ENCODE measurements at regions not wholly inside any gene's neighbourhood (a gene's known extent, or its start where the extent isn't known, plus 50 kb on each side); places are given as distances from the start of the nearest gene placed in this dataset.
"Not testable (repeated sequence)": the region's sequence is repeated elsewhere in the genome, so short reads cannot be mapped to it uniquely, and the experiment has no call there.

DNA sequence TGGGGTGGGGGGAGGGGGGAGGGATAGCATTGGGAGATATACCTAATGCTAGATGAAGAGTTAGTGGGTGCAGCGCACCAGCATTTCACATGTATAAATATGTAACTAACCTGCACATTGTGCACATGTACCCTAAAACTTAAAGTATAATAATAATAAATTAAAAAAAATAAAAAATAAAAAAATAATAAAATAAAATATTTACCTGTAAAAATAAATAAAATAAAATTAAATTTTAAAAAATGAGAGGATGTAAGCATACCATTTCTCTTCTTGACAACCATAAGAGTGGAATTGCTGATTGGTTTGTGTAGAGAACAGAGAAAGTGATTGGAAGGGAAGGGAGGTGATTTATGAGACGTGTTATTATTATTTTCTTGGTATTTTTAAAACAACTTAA, 609.5 kb upstream of the CYLC2 start:
- DNase-seq (ENCODE audit: low read depth in 2 of 2), result not testable (repeated sequence)

DNA sequence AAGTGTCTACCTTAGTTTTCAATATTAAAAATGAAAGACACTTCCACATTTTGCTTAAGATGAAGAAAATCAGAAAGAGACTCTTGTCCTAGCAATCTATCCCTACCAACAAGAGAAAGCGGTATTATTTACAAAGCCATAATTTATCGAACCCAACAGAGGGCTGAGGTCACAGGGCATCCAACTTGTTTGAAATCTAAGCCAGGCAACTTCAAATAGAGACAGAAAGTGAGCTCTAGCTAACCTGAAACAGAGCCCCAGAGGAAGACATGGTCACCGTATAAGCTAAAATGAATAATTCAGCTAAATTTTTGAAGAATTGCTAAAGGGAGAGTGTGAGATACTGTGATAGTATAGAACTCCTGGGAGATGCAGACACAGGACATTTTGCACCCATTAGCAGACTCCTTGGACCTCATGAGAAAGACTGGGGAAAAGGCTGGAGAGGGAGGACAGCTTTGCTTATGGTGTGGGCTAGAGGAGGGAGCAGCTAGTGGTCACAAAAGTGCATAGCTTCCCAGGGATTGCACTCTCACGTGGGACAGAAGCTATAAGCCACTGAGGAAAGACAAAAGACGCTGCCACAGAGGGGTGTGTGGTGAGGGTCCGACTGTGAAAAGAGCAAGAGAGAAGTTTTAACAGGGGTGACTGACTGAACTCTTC, 624.2 kb upstream of the GRIN3A start:
- DNase-seq (ENCODE audit: low read depth in 2 of 2), result no peak

DNA sequence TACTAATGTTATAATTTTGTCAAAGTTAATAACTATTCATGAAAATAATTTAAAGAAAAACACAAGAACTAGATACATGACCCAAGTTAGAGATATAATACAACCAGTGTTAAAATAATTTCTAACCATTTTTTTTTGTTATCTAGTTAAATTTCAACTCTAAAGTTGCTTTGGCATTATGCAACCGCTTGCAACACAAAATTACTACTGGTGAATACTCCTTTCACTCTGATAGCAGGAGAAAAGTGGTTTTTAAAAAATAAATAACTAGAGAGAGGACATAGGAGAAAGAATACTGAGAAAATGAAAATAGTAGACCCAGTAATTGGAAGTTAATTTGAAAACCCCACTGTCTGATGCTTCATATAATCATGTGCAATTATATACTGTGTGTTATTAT, 622.4 kb upstream of the GRIN3A start:
- no peak for DNase-seq (ENCODE audit: low read depth in 2 of 2)

DNA sequence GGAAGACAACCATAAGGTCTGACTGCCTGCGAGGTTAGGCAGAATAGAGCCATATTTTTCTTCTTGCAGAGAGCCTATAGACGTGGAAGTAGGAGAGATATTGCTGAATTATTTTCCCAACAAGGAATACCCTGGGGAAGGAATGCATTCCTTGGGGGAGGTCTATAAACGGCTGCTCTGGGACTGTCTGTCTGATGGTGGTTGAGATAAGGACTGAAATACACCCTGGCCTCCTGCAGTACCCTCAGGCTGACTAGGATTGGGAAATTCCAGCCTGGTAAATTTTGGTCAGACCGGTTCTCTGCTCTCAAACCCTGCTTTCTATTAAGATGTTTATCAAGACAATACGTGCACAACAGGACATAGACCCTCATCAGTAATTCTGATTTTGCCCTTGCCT, 617.5 kb upstream of the GRIN3A start:
- no peak for DNase-seq (ENCODE audit: low read depth in 2 of 2)

DNA sequence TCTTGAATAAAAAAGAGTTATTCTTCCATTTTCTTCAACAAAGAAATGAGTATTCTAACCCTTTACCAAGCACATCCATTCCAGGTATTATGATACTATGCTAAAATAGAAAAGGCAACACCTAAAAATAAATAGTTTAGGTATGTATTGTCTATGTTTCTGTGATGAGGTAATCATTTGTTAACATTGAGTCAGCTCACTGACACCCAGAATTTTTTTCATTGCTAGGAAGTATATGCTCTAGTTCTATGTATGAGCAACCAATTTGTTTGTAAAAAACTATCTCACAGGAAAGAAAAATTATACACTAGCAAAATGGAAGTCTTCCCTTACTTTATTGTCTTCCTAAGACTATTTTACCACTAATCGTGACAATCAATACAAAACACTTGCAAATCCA, 615.6 kb upstream of the GRIN3A start:
- no peak for DNase-seq (ENCODE audit: low read depth in 2 of 2)

DNA sequence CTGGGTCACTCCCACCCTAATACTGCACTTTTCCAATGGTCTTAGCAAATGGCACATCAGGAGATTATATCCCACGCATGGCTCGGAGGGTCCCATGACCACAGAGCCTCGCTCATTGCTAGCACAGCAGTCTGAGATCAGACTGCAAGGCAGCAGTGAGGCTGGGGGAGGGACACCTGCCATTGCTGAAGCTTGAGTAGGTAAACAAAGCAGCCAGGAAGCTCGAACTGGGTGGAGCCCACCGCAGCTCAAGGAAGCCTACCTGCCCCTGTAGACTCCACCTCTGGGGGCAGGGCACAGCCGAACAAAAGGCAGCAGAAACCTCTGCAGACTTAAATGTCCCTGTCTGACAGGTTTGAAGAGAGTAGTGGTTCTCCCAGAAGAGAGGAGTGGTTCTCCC, 599.0 kb upstream of the GRIN3A start:
- DNase-seq (ENCODE audit: low read depth in 2 of 2), result not testable (repeated sequence)

DNA sequence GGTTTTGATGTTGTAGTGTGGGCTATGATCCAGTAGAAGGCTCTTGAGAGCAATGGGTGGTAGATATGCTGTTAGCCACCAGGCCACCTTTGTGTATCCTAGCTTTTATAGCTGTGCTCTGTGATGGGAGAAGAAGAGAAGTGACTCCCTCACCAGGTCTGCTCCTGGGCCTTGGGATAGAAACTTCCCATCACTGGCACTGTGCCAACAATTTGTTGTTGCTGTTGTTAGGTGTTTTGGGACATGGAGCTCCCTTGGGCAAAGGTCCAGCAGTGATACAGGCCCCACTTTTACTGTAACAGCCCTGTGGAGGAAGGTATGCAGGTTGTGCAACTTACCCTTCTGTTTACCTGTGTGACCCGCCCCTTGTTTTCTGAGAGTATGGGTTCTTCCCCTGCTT, 570.9 kb upstream of the GRIN3A start:
- DNase-seq (ENCODE audit: low read depth in 2 of 2), result no peak

DNA sequence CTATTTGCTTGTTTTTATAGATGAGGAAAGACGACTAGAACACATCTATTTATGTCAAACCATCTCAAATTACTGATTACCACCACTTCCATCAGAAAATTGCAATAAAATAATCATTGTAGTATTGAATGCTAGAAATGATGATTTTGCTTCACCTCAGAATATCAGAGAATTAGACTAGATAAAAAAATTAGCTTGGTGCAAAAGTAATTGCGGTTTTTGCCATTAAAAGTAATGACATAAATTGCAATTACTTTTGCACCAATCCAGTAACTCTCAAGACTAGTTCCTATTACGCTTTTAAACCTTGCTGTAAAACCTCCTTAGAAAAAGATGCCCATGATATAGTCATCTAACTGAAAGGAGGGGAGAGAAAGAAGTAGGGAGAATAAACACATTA, 556.7 kb upstream of the GRIN3A start:
- DNase-seq (ENCODE audit: low read depth in 2 of 2), result no peak

DNA sequence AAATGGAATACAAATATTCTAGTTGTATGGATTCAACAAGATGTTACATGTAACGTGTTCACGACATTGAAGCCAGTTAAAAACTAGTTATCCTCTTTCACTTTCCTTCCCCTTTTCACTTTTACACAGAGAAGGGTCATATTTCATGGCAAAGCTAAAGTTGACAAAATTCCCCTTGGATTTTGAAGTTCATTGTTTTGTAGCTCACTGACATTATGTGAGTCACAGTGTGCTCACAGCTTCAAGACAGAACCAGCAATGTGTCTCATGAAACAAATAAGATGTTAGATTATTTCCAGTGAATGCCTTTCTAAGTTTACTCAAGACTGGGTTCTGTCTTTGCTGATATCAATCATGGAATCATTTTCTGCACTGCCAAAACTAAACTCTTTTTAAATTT, 535.5 kb upstream of the GRIN3A start:
- DNase-seq (ENCODE audit: low read depth in 2 of 2), result no peak

DNA sequence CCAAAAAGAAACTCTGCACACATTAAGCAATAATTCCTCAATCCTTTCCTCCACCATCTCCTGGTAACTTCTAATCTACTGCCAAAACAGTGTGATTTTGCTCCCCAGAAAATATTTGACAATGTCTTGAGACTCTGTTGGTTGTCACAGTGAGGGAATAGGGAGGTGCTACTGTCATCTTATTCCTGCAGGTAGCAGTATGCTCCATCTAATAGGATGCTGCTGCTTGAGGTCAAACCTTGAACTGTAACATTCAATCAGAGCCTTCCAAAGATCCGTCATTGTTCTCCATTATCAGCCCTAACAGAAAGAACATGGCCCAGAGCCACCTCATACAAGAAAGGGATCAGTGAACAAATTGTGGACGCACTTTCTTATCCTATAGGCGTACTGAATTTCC, 514.7 kb upstream of the GRIN3A start:
- DNase-seq (ENCODE audit: low read depth in 2 of 2), result no peak

DNA sequence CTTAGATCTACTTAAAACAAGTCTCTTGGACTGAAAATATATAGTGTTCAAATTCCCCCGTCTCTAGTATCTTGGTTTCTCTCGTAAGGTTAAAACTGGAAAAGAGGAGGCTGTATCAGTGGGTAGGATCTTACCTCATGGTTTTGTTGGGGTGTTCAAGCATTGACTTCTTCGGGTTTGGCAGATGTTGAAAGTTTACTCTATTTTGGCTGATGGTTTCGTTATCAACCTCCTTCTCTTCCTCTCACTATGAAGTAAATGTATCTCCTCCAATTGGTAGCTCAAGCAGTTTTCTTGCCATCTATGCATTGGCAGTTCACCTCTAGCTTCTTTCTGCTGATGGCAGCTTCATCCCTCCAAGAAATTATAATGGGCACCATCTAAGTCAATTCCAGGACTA, 506.5 kb upstream of the GRIN3A start:
- DNase-seq (ENCODE audit: low read depth in 2 of 2), result no peak

DNA sequence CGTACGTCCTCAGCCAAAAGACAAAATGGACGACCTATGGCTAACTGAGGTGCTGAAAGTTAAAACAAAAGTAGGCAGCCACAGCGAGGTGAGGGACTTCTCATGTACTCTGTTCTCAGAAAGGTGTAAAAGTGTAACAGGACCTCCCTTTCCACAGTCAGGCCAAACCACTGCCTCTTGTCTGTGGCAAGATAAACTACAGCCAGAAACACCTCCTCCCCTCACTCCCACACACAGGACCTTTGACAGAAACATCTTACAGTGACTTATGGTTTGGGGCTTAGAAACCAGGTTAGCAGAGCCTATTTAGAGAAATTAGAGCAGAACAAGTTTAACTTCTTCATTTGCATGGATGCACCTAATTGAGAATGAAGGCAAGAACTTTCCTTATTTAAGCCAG, 499.1 kb upstream of the GRIN3A start:
- no peak for DNase-seq (ENCODE audit: low read depth in 2 of 2)

DNA sequence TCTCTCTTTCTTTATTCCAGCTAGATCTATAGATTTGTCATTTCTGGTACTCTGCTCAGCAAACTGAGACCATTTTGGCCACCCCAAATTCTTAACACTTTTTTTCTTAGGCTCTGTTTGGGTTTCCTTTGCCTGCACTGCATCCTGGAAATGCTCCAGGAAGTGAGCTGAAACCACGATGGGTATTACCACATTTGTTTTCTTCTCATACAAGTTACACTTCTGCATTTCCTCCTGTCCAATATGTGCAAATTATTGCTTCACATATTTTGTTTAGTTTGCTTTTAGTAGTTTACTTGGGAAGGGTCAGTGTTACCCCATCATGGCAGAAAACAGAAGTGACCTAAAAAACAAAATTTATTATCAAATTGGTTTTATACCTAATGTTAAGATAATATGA, 498.6 kb upstream of the GRIN3A start:
- DNase-seq (ENCODE audit: low read depth in 2 of 2), result no peak

DNA sequence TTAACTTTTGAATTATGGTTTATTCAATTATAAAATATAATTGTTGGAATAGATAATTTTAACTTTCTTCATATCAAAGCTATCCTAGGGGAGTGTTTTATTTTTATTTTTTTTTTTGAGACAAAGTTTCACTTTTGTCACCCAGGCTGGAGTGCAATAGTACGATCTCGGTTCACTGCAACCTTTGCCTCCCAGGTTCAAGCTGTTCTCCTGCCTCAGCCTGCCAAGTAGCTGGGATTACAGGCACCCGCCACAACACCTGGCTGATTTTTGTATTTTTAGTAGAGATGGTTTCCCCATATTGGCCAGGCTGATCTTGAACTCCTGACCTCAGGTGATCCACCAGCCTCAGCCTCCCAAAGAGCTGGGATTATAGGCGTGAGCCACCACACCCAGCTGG, 489.0 kb upstream of the GRIN3A start:
- DNase-seq (ENCODE audit: low read depth in 2 of 2), result not testable (repeated sequence)

DNA sequence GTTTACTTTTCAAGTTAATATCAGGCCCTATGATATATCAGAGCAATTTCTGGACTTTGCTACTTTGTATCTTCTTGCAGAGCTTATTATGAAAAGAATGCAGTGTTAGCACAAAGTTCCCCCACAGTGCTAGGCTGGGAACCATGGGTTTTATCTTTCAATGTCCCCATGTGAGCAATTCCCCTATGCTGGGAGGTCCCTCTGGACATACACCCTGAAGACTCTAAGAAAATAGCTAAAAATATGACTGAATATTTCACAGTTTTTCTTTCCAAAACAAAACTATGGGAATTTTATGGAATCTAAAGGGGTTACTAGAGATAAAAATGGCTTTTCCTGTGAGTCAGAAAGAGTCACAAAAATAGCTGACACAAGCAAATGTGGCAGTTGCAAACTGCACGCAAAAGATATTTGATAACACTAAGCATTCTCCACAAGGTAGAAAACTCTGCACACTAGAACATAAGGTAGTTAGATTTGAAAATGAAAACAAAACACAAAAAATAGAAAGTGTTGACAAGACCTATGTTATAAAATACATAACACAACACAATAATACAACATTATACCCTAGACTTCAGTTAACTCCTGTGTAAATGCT, 487.5 kb upstream of the GRIN3A start:
- no peak for DNase-seq (ENCODE audit: low read depth in 2 of 2)

DNA sequence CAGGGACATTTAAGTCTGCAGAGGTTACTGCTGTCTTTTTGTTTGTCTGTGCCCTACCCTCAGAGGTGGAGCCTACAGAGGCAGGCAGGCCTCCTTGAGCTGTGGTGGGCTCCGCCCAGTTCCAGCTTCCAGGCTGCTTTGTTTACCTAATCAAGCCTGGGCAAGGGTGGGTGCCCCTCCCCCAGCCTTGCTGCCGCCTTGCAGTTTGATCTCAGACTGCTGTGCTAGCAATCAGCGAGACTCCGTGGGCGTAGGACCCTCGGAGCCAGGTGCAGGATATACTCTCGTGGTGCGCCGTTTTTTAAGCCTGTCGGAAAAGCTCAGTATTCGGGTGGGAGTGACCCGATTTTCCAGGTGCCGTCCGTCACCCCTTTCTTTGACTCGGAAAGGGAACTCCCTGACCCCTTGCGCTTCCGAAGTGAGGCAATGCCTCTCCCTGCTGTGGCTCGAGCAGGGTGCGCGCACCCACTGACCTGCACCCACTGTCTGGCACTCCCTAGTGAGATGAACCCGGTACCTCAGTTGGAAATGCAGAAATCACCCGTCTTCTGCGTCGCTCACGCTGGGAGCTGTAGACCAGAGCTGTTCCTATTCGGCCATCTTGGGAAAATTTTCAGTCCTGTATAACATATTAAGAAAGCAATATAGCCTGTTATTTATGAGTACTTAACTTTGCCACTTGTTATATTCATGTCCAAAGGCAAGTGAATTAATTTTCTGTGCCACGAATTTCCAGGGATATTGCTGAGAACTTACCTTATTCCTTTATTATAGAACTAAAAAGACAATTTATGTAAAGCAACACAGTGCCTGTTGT, 485.1 kb upstream of the GRIN3A start:
- DNase-seq (ENCODE audit: low read depth in 2 of 2), result not testable (repeated sequence)

DNA sequence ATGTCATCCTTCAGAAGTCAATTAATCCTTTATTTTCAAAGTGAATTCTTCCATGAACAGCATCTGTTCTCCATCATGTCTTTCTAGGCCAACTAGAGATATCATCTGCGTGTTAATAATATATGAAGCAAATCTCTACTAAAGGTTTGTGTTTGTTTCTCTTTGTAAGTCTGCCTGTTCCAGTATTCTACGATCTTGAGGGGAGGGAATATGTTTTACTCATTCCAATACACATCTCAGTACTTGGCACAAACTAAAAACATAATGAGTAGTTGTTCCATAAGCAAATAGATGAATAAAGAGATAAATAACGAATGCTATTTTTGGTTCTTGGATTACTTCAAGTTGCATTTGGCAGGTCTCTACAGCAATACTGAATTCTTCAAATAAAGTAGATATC, 470.7 kb upstream of the GRIN3A start:
- no peak for DNase-seq (ENCODE audit: low read depth in 2 of 2)

DNA sequence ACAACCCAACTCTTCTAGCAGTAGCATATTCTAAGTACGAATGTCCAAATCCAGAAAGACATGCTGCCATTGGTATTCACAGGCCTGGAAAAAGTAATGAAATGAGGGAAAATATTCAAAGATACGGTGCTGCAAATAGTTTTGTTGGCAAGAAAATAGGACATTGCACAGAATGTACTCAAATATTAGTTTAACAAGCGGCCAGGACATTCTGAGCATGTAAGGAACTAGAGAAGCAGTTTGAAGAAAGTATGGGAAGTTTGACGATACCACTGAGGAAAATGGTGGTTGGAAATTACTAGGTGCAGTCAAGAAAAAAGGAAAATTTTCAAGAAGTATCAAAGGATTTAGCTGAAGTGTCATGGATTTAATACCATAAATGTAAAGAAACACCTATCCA, 468.0 kb upstream of the GRIN3A start:
- DNase-seq (ENCODE audit: low read depth in 2 of 2), result no peak

DNA sequence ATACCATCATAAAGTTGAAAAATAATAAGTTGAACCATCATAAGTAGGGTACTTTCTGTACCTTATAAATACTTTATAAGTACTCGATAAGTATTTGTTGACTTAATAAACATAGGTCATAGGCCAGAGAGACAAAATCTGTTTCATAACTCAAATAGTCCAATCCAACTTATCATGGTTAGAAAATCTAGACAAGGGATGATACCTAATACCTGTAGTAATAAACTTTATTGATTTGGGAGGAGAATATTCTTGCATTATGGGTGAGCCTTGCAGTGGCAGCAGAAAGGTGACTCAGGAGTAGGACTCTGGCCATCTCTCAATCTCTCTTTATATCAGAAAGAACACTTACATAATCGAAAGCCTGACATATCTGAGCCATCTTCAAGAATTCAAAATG, 466.8 kb upstream of the GRIN3A start:
- no peak for DNase-seq (ENCODE audit: low read depth in 2 of 2)

DNA sequence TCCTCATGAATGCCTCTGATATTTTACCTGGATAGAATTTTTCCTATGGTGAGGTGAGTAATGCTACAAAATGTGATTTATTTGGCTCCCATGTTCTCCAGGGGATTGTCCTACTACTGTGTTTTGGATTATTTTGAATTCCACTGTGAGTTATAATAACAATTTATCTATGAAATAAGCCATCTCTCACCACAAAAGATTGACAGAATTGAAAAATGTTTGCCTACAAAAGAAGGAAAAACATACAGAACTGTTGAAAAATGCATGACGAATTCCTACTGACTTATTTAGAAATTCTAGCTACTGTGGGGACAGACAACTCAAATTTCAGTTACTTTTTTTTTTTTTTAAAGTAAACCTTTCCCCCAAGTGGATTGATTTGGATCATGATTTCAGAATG, 463.7 kb upstream of the GRIN3A start:
- DNase-seq (ENCODE audit: low read depth in 2 of 2), result no peak

DNA sequence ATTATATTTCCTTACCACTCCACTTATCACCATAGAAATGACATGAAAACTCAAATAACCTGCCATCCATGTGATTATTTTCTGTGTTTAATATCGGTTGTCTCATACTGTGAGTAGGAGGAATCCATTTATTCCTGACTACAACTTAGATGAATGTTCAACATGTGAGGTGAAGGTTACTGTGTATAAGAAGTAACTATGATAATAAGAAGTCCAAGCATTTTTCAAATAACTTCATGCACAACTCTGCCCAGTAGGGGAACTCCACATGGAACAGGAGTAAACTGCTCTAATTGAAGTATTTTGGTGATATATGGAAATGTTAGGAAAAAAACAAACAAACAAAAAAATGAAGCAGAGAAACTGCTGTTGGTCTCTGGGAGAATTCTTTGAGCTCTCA, 447.5 kb upstream of the GRIN3A start:
- DNase-seq (ENCODE audit: low read depth in 2 of 2), result no peak

DNA sequence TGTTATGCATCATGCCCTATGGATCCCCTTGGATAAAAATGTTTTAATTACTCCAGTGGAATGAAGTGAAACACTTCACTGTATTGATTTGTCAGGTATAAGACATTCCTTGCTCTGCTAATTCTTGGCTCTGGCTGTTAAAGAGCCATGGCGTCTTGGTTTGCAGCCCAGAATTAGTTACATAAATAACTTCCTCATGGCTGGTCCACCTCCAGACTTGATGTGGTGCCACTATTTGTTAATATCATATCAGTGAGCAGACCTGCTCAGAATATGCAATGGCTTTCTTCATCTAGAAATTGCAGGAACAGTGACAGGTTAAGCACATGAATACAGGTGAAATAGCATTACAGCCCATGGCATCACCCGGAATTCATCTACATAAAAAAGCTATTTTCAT, 446.9 kb upstream of the GRIN3A start:
- DNase-seq (ENCODE audit: low read depth in 2 of 2), result no peak

DNA sequence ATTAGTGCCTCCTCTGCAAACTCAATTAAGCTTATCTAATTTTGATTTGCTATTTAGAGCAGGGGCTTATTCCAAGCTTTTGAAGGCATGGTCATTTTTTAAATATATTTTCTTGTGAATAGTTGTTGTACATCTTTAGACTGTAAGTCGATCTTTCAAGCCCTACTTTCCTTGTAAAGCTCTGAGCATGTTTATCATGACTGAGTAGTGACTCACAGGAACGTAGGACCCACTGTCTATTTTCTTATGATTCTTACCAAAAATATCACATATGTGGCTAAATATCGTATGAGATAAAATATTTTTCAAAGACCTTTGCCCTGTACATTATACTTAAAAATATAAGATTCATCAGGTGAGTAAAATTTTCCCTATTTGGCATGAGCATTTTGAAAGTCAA, 440.4 kb upstream of the GRIN3A start:
- no peak for DNase-seq (ENCODE audit: low read depth in 2 of 2)
